ENCODE measurements at regions not wholly inside any gene's neighbourhood (a gene's known extent, or its start where the extent isn't known, plus 50 kb on each side); places are given as distances from the start of the nearest gene placed in this dataset.

- Mint-ChIP-seq H3K36me3 (ENCODE audit: unreplicated experiment) (no peaks in the 10 kb centered on the region), H3K4me3 (ENCODE audit: unreplicated experiment) (no peak overlapping the region), H3K27me3 (ENCODE audit: unreplicated experiment) (no peaks in the 10 kb centered on the region), H3K9me3 (ENCODE audit: unreplicated experiment) (no peaks in the 10 kb centered on the region), H3K4me1 (ENCODE audit: low read depth, unreplicated experiment) (no peaks in the 10 kb centered on the region), H3K27ac (ENCODE audit: unreplicated experiment) (no peak overlapping the region)
- no peak for TF ChIP-seq CTCF (IDR thresholded peaks at IDR 0.05; ENCODE audit: partially characterized antibody, unreplicated experiment)
- no peak for DNase-seq
These were observed 314.7 kb downstream of the EPM2A start for GRCh38 chr6:145420599-145420998.

DNA sequence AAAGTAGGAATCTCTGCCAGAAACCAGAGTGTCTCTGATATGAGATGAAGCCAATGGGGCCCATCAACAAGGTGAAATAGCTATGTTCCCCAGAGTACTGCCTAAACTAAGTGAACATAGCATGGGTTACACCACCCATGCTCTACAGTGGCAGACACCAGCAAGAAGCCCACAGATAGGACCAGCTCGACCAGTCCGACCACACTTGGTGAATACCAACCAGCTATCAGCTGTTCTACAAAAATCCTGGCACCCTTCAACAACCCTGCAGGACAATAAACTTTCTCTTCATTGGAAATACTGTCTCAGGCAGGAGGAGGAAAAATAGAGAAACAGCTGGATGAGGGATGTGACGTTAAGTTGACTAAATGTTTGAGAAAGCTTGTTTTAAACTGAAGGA is 311.4 kb downstream of the EPM2A start:
- no peak overlapping the region for H3K27ac Mint-ChIP-seq (ENCODE audit: unreplicated experiment)
- H3K9me3 Mint-ChIP-seq (ENCODE audit: unreplicated experiment), result no peaks in the 10 kb centered on the region
- no peak for DNase-seq
- H3K4me1 Mint-ChIP-seq (ENCODE audit: low read depth, unreplicated experiment), result peaks cover 11% of the 10 kb centered on the region
- no peak for TF ChIP-seq CTCF (IDR thresholded peaks at IDR 0.05; ENCODE audit: partially characterized antibody, unreplicated experiment)
- no peak overlapping the region for H3K4me3 Mint-ChIP-seq (ENCODE audit: unreplicated experiment)
- H3K36me3 Mint-ChIP-seq (ENCODE audit: unreplicated experiment), result no peaks in the 10 kb centered on the region
- H3K27me3 Mint-ChIP-seq (ENCODE audit: unreplicated experiment), result no peaks in the 10 kb centered on the region

DNA sequence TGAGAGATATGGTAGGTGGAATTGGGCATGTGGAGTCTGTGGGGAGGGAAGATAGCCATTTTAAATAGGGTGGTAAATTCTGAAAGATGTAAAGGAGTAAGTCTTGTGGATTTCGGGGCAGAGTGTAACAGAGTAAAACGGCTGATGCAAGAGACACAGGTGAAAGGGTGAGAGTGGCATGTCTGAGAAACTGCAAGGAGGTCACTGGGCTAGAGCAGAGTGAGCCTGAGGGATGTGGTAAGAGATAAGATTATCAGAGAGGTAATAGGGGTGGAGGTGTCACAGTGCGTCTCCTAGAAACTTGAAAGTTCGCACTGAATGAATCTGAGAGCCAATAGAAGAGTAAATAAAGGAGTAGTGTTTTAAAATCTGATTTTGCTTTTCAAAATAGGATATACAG is 308.1 kb downstream of the EPM2A start:
- no peak for TF ChIP-seq CTCF (IDR thresholded peaks at IDR 0.05; ENCODE audit: partially characterized antibody, unreplicated experiment)
- Mint-ChIP-seq H3K9me3 (ENCODE audit: unreplicated experiment) (no peaks in the 10 kb centered on the region), H3K27me3 (ENCODE audit: unreplicated experiment) (no peaks in the 10 kb centered on the region), H3K36me3 (ENCODE audit: unreplicated experiment) (no peaks in the 10 kb centered on the region), H3K4me1 (ENCODE audit: low read depth, unreplicated experiment) (peaks cover 11% of the 10 kb centered on the region), H3K27ac (ENCODE audit: unreplicated experiment) (peak overlapping the region; percentile 60), H3K4me3 (ENCODE audit: unreplicated experiment) (no peak overlapping the region)
- no peak for DNase-seq

- H3K4me3 Mint-ChIP-seq (ENCODE audit: unreplicated experiment), result no peak overlapping the region
These were observed 306.6 kb downstream of the EPM2A start for GRCh38 chr6:145428706-145429105.

GRCh38 chr6:145442110-145442509 is 293.2 kb downstream of the EPM2A start:
- TF ChIP-seq CTCF (IDR thresholded peaks at IDR 0.05; ENCODE audit: partially characterized antibody, unreplicated experiment), result no peak
- DNase-seq, result no peak
- Mint-ChIP-seq H3K4me1 (ENCODE audit: low read depth, unreplicated experiment) (no peaks in the 10 kb centered on the region), H3K27ac (ENCODE audit: unreplicated experiment) (no peak overlapping the region), H3K36me3 (ENCODE audit: unreplicated experiment) (peaks cover 15% of the 10 kb centered on the region), H3K9me3 (ENCODE audit: unreplicated experiment) (peaks cover 3% of the 10 kb centered on the region), H3K27me3 (ENCODE audit: unreplicated experiment) (no peaks in the 10 kb centered on the region), H3K4me3 (ENCODE audit: unreplicated experiment) (no peak overlapping the region)

More at GRCh38 chr6:145428706-145429105, 306.6 kb downstream of the EPM2A start:
- Mint-ChIP-seq H3K27me3 (ENCODE audit: unreplicated experiment) (no peaks in the 10 kb centered on the region), H3K9me3 (ENCODE audit: unreplicated experiment) (no peaks in the 10 kb centered on the region), H3K27ac (ENCODE audit: unreplicated experiment) (peak overlapping the region; percentile 54), H3K36me3 (ENCODE audit: unreplicated experiment) (no peaks in the 10 kb centered on the region), H3K4me1 (ENCODE audit: low read depth, unreplicated experiment) (peaks cover 11% of the 10 kb centered on the region)
- no peak for TF ChIP-seq CTCF (IDR thresholded peaks at IDR 0.05; ENCODE audit: partially characterized antibody, unreplicated experiment)
- DNase-seq, result no peak
